HepG2 (cell line): ENCODE measurements at regions not wholly inside any gene's neighbourhood (a gene's known extent, or its start where the extent isn't known, plus 50 kb on each side); places are given as distances from the start of the nearest gene placed in this dataset.

Experiments used
- ATAC-seq: fragments of 200-7000 bp; cut with Tn5 transposase; 3 replicates; pipeline ENCODE4 v1.9.1; 2020; ENCODE audit warnings: mild to moderate bottlenecking, moderate library complexity
- BruUV-seq: library from RNA; stranded (reverse); fragments of 400-500 nt; replicated peaks from 2 replicates; lab custom pipeline; 2021; lab: Mats Ljungman, UMichigan
- CTCF ChIA-PET: fragments of 300-600 bp; formaldehyde crosslinking; extraction: SDS; loops from one replicate; lab custom pipeline; 2021; ENCODE audit warnings: low total read pairs, inconsistent platforms, low intra/inter-chr PET ratio; lab: Yijun Ruan, JAX
- POLR2A ChIA-PET: fragments of 350-600 bp; sonication (Branson Sonifier 250); formaldehyde crosslinking; loops from one replicate; lab custom pipeline; 2020; ENCODE audit warnings: antibody characterized with exemption, inconsistent platforms; lab: Yijun Ruan, JAX
- DNase-seq: peaks from one replicate; pipeline ENCODE4 v3.0.0-alpha.2; 2015; ENCODE audit warnings: low spot score
- FAIRE-seq: peaks from 3 replicates; lab custom pipeline; 2011; peaks lifted over from hg19 to GRCh38; lab: Jason Lieb, UNC
- H2AFZ ChIP-seq: one replicate; pipeline ENCODE4 v1.6.1; 2011; ENCODE audit warnings: low read length, inconsistent platforms
- H3K27ac ChIP-seq: fragments of 300-600 bp; 3 replicates; pipeline ENCODE4 v1.8.0; 2011; ENCODE audit warnings: mixed run types, mild to moderate bottlenecking, mixed read lengths, low read length, inconsistent platforms; ENCODE audit not compliant: insufficient read depth; ENCODE audit errors: extremely low read length
- H3K27me3 ChIP-seq, 2 experiments: fragments of 200-600 bp in 1 of 2; 2 replicates in 1 of 2; 3 replicates in 1 of 2; pipeline versions ENCODE4 v1.6.0 to v1.8.0; 2011; ENCODE audit warnings: low read length in 2 of 2, mild to moderate bottlenecking in 2 of 2, moderate library complexity in 2 of 2, inconsistent platforms in 1 of 2; ENCODE audit not compliant: insufficient read depth in 2 of 2, control insufficient read depth in 1 of 2
- H3K36me3 ChIP-seq, 2 experiments: fragments of 200-600 bp in 1 of 2; replicated peaks in 1 of 2; 2 replicates in 1 of 2; 3 replicates in 1 of 2; pipeline versions ENCODE4 v1.5.1 to v1.8.0; 2011; ENCODE audit warnings: low read length in 2 of 2, inconsistent platforms in 1 of 2; ENCODE audit not compliant: insufficient read depth in 2 of 2, control insufficient read depth in 1 of 2
- H3K4me1 ChIP-seq: 2 replicates; pipeline ENCODE4 v1.5.1; 2012; ENCODE audit warnings: low read length, inconsistent platforms; ENCODE audit not compliant: insufficient read depth
- H3K4me2 ChIP-seq: 2 replicates; pipeline ENCODE4 v1.6.0; 2011; ENCODE audit warnings: low read depth, low read length, inconsistent platforms
- H3K4me3 ChIP-seq, 3 experiments: fragments of 200-600 bp in 1 of 3; sonication (generic), shearing (Covaris generic) in 1 of 3; replicated peaks in 1 of 3; 2 replicates each; pipeline ENCODE4 v1.5.1; 2011 to 2016; ENCODE audit warnings: low read length in 3 of 3, inconsistent platforms in 2 of 3, low read depth in 2 of 3, mild to moderate bottlenecking in 2 of 3, control low read depth in 1 of 3, mixed read lengths in 1 of 3; ENCODE audit not compliant: insufficient read depth in 1 of 3
- H3K79me2 ChIP-seq: one replicate; pipeline ENCODE4 v1.6.1; 2011; ENCODE audit warnings: low read length, inconsistent platforms; ENCODE audit not compliant: insufficient read depth
- H3K9ac ChIP-seq: 2 replicates; pipeline ENCODE4 v1.6.0; 2011; ENCODE audit warnings: mild to moderate bottlenecking, low read depth, low read length, inconsistent platforms; ENCODE audit not compliant: insufficient read depth
- H3K9me3 ChIP-seq: 2 replicates; pipeline ENCODE4 v1.5.1; 2012; ENCODE audit warnings: mild to moderate bottlenecking, low read length
- H4K20me1 ChIP-seq: 2 replicates; pipeline ENCODE4 v1.6.0; 2011; ENCODE audit warnings: inconsistent platforms, mild to moderate bottlenecking, low read length, moderate library complexity; ENCODE audit not compliant: insufficient read depth
- AGO2 ChIP-seq: fragments of 200-400 bp; formaldehyde crosslinking; optimal IDR thresholded peaks from 2 replicates; pipeline ENCODE3; 2017; ENCODE audit warnings: mild to moderate bottlenecking, low read depth, low read length, moderate library complexity
- CREBL2 ChIP-seq: sonication (generic); formaldehyde crosslinking; IDR thresholded peaks from 2 replicates; pipeline ENCODE4 v1.8.1; 2023; ENCODE audit warnings: missing genetic modification reagents, mild to moderate bottlenecking, borderline replicate concordance
- EHMT2 ChIP-seq: fragments of 200-600 bp; sonication (generic); IDR thresholded peaks from 2 replicates; pipeline ENCODE4 v1.7.0; 2017; ENCODE audit warnings: antibody characterized with exemption, low read depth, low read length, borderline replicate concordance
- ELF1 ChIP-seq: sonication (generic); formaldehyde crosslinking; IDR thresholded peaks from 2 replicates; pipeline ENCODE4 v1.4.0; 2020; ENCODE audit warnings: missing genetic modification reagents
- HBP1 ChIP-seq: IDR thresholded peaks from 2 replicates; pipeline ENCODE4 v1.6.1; 2016; ENCODE audit warnings: low read depth, control low read depth
- HOXA7 ChIP-seq: sonication (generic); formaldehyde crosslinking; IDR thresholded peaks from 2 replicates; pipeline ENCODE4 v1.8.1; 2022; ENCODE audit warnings: mild to moderate bottlenecking, missing genetic modification reagents, moderate library complexity
- IRX3 ChIP-seq: sonication (generic); formaldehyde crosslinking; IDR thresholded peaks from 2 replicates; pipeline ENCODE4 v1.8.1; 2023; ENCODE audit warnings: mild to moderate bottlenecking, low read depth, missing genetic modification reagents, borderline replicate concordance
- JDP2 ChIP-seq: sonication (generic); formaldehyde crosslinking; IDR thresholded peaks from 2 replicates; pipeline ENCODE4 v1.8.1; 2022; ENCODE audit warnings: missing genetic modification reagents, borderline replicate concordance
- MAFF ChIP-seq: IDR thresholded peaks from 2 replicates; pipeline ENCODE4 v1.6.1; 2011; ENCODE audit warnings: low read depth, low read length, improper control_type of control experiment
- MAFK ChIP-seq, 2 experiments: IDR thresholded peaks in 1 of 2; conservative IDR thresholded peaks in 1 of 2; 2 replicates each; pipeline ENCODE4 v1.6.1; 2011; ENCODE audit warnings: improper control_type of control experiment in 2 of 2, low read length in 2 of 2
- NPAS2 ChIP-seq: sonication (generic); formaldehyde crosslinking; IDR thresholded peaks from 2 replicates; pipeline ENCODE4 v1.8.0; 2022; ENCODE audit warnings: mild to moderate bottlenecking, missing genetic modification reagents, borderline replicate concordance
- NR2C2 ChIP-seq: sonication (generic); formaldehyde crosslinking; IDR thresholded peaks from 2 replicates; pipeline ENCODE4 v1.4.0; 2020; ENCODE audit warnings: missing genetic modification reagents, mild to moderate bottlenecking, moderate library complexity, borderline replicate concordance
- POLR2G ChIP-seq: fragments of 200-400 bp; formaldehyde crosslinking; IDR thresholded peaks from 2 replicates; pipeline ENCODE4 v1.6.1; 2018; ENCODE audit warnings: mild to moderate bottlenecking, low read depth, low read length, moderate library complexity
- SAP130 ChIP-seq: IDR thresholded peaks from 2 replicates; pipeline ENCODE4 v1.6.1; 2016; ENCODE audit warnings: low read depth
- ZBTB25 ChIP-seq: IDR thresholded peaks from 2 replicates; pipeline ENCODE4 v1.6.1; 2018; ENCODE audit warnings: missing genetic modification reagents
- ZNF547 ChIP-seq: sonication (generic); formaldehyde crosslinking; IDR thresholded peaks from 2 replicates; pipeline ENCODE4 v1.5.1; 2020; ENCODE audit warnings: mild to moderate bottlenecking, missing genetic modification reagents
- ZNF652 ChIP-seq: IDR thresholded peaks from 2 replicates; pipeline ENCODE4 v1.6.1; 2016; ENCODE audit warnings: low read depth, borderline replicate concordance
- ZNF746 ChIP-seq: sonication (generic); formaldehyde crosslinking; IDR thresholded peaks from 2 replicates; pipeline ENCODE4 v1.8.0; 2022; ENCODE audit warnings: mild to moderate bottlenecking, missing genetic modification reagents
- ZNF777 ChIP-seq: sonication (generic); formaldehyde crosslinking; IDR thresholded peaks from 2 replicates; pipeline ENCODE4 v1.4.0; 2020; ENCODE audit warnings: missing genetic modification reagents
- in situ Hi-C: cut with HindIII; loops from 2 replicates; pipeline ENCODE4 v1.10.0; 2017; ENCODE audit warnings: low pct_unique_long_range_greater_than_20kb; ENCODE audit not compliant: extremely low pct_ligation_motif_present
- intact Hi-C: fragments of 100-400 bp; cut with micrococcal nuclease; formaldehyde crosslinking; loops from one replicate; pipeline ENCODE4 v1.10.0; 2022; ENCODE audit not compliant: unreplicated experiment

- DNase-seq (no peak), FAIRE-seq (no peak), ATAC-seq (no peak)
- Histone ChIP-seq H3K9me3 (no peaks in the 10 kb centered on the region), H3K4me2 (no peak overlapping the region)
- ChIA-PET CTCF (no interaction called here), POLR2A (no interaction called here)
- intact Hi-C loops: no loop called here
- TF ChIP-seq ZNF746 (CRISPR knock-in tag) (no peak), MAFK (conservative IDR thresholded peaks at IDR 0.05 in 1 of 2, IDR thresholded peaks at IDR 0.05 in 1 of 2; ENCODE audit: low read length in 2 of 2) (peak; percentile 61 to 85), MAFF (peak; percentile 61; the same call in 1 of the 2 replicates)
- TF ChIP-seq, all 625 proteins: peak for 2
- no peaks in the 10 kb centered on the region for H3K79me2 ChIP-seq
- no peaks in the 10 kb centered on the region for H4K20me1 ChIP-seq
- H3K4me3 ChIP-seq: no peak overlapping the region
- BruUV-seq: no TSS peak
- no peak overlapping the region for H3K9ac ChIP-seq
- no peaks in the 10 kb centered on the region for H3K27me3 ChIP-seq
- H2AFZ ChIP-seq: no peak overlapping the region
- H3K27ac ChIP-seq: no peak overlapping the region
- in situ Hi-C loops: no loop called here
- H3K36me3 ChIP-seq: no peaks in the 10 kb centered on the region
- H3K4me1 ChIP-seq: no peaks in the 10 kb centered on the region
These were observed 694.9 kb upstream of the CDH9 start for GRCh38 chr5:27733237-27733636.

- CTCF ChIA-PET: no interaction called here
- no peak overlapping the region for H3K4me2 ChIP-seq
- H3K9ac ChIP-seq: no peak overlapping the region
- H3K4me1 ChIP-seq: no peaks in the 10 kb centered on the region
- TF ChIP-seq ELF1 (CRISPR knock-in tag) (no peak), CREBL2 (CRISPR knock-in tag) (no peak), HOXA7 (CRISPR knock-in tag) (no peak), ZNF652 (CRISPR knock-in tag) (no peak), AGO2 (no peak), SAP130 (CRISPR knock-in tag) (no peak), ZNF547 (no peak), HBP1 (CRISPR knock-in tag) (no peak), NPAS2 (no peak), JDP2 (CRISPR knock-in tag) (no peak), ZBTB25 (CRISPR knock-in tag) (no peak), POLR2G (no peak), EHMT2 (no peak), IRX3 (CRISPR knock-in tag) (no peak), NR2C2 (CRISPR knock-in tag) (no peak), ZNF777 (no peak)
- DNase-seq (no peak), ATAC-seq (no peak), FAIRE-seq (no peak)
- POLR2A ChIA-PET: no interaction called here
- H3K27ac ChIP-seq: no peak overlapping the region
- no peaks in the 10 kb centered on the region for H3K79me2 ChIP-seq
- no peak overlapping the region for H2AFZ ChIP-seq
- no peaks in the 10 kb centered on the region for H4K20me1 ChIP-seq
- H3K36me3 ChIP-seq: no peaks in the 10 kb centered on the region
- H3K27me3 ChIP-seq: no peaks in the 10 kb centered on the region
- no TSS peak for BruUV-seq
- in situ Hi-C loops (no loop called here), intact Hi-C loops (no loop called here)
- no peaks in the 10 kb centered on the region for H3K9me3 ChIP-seq
- H3K4me3 ChIP-seq: no peak overlapping the region
These were observed 688.9 kb upstream of the CDH9 start for GRCh38 chr5:27727254-27727653.
